WTC11 (cell line): ENCODE measurements at regions not wholly inside any gene's neighbourhood (a gene's known extent, or its start where the extent isn't known, plus 50 kb on each side); places are given as distances from the start of the nearest gene placed in this dataset.

ENCODE experiments used
- CDX4 ChIP-seq: fragments of 250-450 bp; sonication (Bioruptor Pico); IDR thresholded peaks from 2 replicates; pipeline ENCODE4 v1.9.0; 2021; ENCODE audit warnings: moderate library complexity, mild to moderate bottlenecking, inconsistent platforms, borderline replicate concordance
- CREB1 ChIP-seq: sonication (generic); formaldehyde crosslinking; IDR thresholded peaks from 2 replicates; pipeline ENCODE4 v1.8.0; 2023; ENCODE audit warnings: mild to moderate bottlenecking, missing genetic modification reagents
- CTCF ChIP-seq: fragments of 200-600 bp; IDR thresholded peaks from 2 replicates; pipeline ENCODE4 v1.8.0; 2022; ENCODE audit warnings: antibody characterized with exemption
- HMGXB4 ChIP-seq: sonication (generic); formaldehyde crosslinking; IDR thresholded peaks from 2 replicates; pipeline ENCODE4 v1.8.1; 2023; ENCODE audit warnings: mild to moderate bottlenecking, moderate library complexity, missing genetic modification reagents
- TEAD4 ChIP-seq: sonication (generic); formaldehyde crosslinking; IDR thresholded peaks from 2 replicates; pipeline ENCODE4 v1.8.0; 2022; ENCODE audit warnings: mild to moderate bottlenecking, missing genetic modification reagents

- TF ChIP-seq CTCF = no peak
- TF ChIP-seq HMGXB4 (CRISPR knock-in tag) = no peak
- no peak for TF ChIP-seq CREB1 (CRISPR knock-in tag)
- no peak for TF ChIP-seq TEAD4 (CRISPR knock-in tag)
- TF ChIP-seq CDX4 (CRISPR knock-in tag) = no peak
Measured at GRCh38 chr4:34221986-34222385, 2022.3 kb downstream of the ARAP2 start.
